ENCODE measurements at regions not wholly inside any gene's neighbourhood (a gene's known extent, or its start where the extent isn't known, plus 50 kb on each side); places are given as distances from the start of the nearest gene placed in this dataset.

GRCh38 chr5:82817897-82818676 is 259.1 kb downstream of the TMEM167A start:
- TF ChIP-seq CTCF (IDR thresholded peaks at IDR 0.05) (no peak), EZH2 (IDR thresholded peaks at IDR 0.05) (no peak)
